IPS-18a (cell line): ENCODE measurements at regions not wholly inside any gene's neighbourhood (a gene's known extent, or its start where the extent isn't known, plus 50 kb on each side); places are given as distances from the start of the nearest gene placed in this dataset.

Experiments used
- H3K27ac ChIP-seq: one replicate; pipeline ENCODE4 v1.5.1; 2013; ENCODE audit warnings: low read length
- H3K27me3 ChIP-seq: one replicate; pipeline ENCODE4 v1.6.1; 2013; ENCODE audit warnings: mild to moderate bottlenecking, low read length; ENCODE audit not compliant: control insufficient read depth, insufficient read depth
- H3K36me3 ChIP-seq: one replicate; pipeline ENCODE4 v1.6.1; 2013; ENCODE audit warnings: low read depth, low read length; ENCODE audit not compliant: control insufficient read depth
- H3K4me1 ChIP-seq: one replicate; pipeline ENCODE4 v1.6.1; 2013; ENCODE audit warnings: low read depth, low read length; ENCODE audit not compliant: control insufficient read depth
- H3K4me3 ChIP-seq: one replicate; pipeline ENCODE4 v1.5.1; 2013; ENCODE audit warnings: low read length
- H3K9ac ChIP-seq: one replicate; pipeline ENCODE4 v1.6.1; 2013; ENCODE audit warnings: mild to moderate bottlenecking, low read length, moderate library complexity
- H3K9me3 ChIP-seq: one replicate; pipeline ENCODE4 v1.6.1; 2013; ENCODE audit warnings: low read depth, low read length; ENCODE audit not compliant: control insufficient read depth

DNA sequence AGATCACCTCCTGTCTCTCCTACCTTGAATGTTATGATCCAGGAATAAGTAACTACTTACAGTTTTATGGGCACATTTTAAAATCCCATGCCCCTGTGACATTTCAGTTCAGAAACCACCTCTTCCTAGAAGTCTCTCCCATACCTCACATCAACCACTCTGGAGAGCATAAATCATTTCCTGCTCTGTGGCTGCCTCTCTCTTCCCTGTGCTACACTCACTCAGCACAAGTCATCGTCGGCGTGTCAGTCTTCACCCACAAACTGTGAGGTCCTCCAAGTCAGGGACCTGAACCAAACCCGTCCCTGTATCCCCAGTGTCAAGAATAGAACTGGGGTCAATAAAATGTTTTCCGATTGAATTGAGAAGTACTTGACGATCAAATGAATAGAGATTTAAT is 863.3 kb downstream of the BCL11B start:
- Histone ChIP-seq H3K27me3 (no peaks in the 10 kb centered on the region), H3K36me3 (no peaks in the 10 kb centered on the region), H3K4me1 (no peaks in the 10 kb centered on the region), H3K27ac (no peak overlapping the region), H3K4me3 (no peak overlapping the region), H3K9me3 (no peaks in the 10 kb centered on the region), H3K9ac (no peak overlapping the region)

DNA sequence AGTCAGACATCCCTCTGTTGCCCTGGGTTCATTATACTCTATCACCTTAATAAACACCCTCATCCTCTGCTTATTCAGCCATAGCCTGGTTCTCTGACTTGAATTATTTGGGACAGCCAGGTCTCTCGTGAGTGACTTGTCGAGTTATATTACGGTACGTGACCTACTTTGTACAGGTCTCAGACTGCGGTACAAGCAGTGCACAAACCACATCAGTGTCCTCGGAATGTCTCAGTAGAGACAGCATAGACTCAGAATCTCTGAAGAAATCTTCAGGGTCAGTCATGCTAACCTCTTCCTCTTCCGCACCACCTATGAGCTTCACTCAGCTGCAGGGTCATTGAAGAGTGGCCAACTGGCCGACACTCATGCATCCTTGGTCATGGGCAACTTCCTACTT is 860.8 kb downstream of the BCL11B start:
- H3K4me3 ChIP-seq = no peak overlapping the region
- H3K27me3 ChIP-seq = no peaks in the 10 kb centered on the region
- no peaks in the 10 kb centered on the region for H3K4me1 ChIP-seq
- H3K9me3 ChIP-seq = no peaks in the 10 kb centered on the region
- no peak overlapping the region for H3K9ac ChIP-seq
- H3K36me3 ChIP-seq = no peaks in the 10 kb centered on the region
- no peak overlapping the region for H3K27ac ChIP-seq

DNA sequence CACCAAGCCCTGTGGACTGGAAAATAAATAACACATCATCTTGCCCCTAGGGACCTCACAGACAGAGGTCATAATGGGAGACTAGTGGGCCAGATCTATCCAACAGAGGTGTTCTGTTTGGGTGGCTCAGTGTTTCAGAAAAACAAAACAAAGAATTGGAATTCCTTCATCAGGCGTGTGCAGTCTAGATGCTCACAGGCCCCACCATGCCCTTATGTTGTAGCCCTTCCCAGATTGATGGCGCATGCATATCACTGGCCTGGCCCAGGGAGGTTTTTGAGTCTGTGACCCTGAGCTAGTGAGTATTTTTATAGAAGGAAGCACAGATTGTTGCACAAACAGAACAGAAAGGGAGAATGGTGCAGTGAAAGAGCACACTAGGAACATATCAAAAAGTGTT is 859.6 kb downstream of the BCL11B start:
- H3K4me3 ChIP-seq = no peak overlapping the region
- no peaks in the 10 kb centered on the region for H3K9me3 ChIP-seq
- H3K27ac ChIP-seq = no peak overlapping the region
- no peak overlapping the region for H3K9ac ChIP-seq
- no peaks in the 10 kb centered on the region for H3K27me3 ChIP-seq
- H3K36me3 ChIP-seq = no peaks in the 10 kb centered on the region
- H3K4me1 ChIP-seq = no peaks in the 10 kb centered on the region

DNA sequence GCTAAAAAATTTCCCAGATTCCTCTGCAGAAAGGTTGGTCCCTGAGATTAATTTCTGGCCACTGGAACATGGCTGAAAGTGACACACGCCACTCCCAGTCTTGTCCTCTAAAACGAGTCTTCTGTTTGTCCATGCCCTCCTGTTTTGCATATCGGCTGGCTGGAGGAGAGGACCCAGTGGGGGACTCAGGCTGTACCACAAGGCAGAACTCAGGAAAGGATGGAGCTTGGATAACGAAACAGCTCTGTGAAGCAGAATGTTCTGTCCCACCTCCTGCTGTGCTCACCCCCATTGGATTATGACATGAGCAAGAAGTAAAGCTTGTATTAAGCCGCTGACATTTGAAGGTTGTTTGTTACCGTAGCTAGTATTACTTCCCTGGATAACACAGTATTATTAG is 856.2 kb downstream of the BCL11B start:
- H3K27ac ChIP-seq = no peak overlapping the region
- no peak overlapping the region for H3K4me3 ChIP-seq
- H3K27me3 ChIP-seq = no peaks in the 10 kb centered on the region
- no peak overlapping the region for H3K9ac ChIP-seq
- no peaks in the 10 kb centered on the region for H3K36me3 ChIP-seq
- no peaks in the 10 kb centered on the region for H3K9me3 ChIP-seq
- H3K4me1 ChIP-seq = no peaks in the 10 kb centered on the region

DNA sequence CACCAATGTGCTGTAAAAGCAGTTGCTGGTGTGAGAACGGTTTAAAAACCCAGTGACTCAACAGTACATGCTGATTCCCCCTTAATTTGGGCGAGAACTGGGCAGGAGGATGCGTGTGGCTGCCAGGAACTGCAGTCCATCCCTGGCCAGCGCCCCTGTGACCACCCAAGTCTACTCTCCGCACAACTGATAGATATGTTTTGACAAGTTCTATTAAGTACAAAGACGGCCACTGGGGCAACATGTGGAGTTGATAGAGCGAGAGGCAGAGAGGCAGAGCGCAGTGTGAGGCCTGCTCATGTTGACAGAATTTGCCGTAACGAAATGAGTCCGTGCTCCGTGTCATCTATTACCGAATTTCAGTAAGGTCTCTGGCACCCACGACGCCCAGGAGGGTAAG is 855.0 kb downstream of the BCL11B start:
- no peak overlapping the region for H3K27ac ChIP-seq
- no peaks in the 10 kb centered on the region for H3K36me3 ChIP-seq
- H3K9me3 ChIP-seq = no peaks in the 10 kb centered on the region
- H3K4me1 ChIP-seq = no peaks in the 10 kb centered on the region
- H3K27me3 ChIP-seq = no peaks in the 10 kb centered on the region
- no peak overlapping the region for H3K4me3 ChIP-seq
- H3K9ac ChIP-seq = no peak overlapping the region

DNA sequence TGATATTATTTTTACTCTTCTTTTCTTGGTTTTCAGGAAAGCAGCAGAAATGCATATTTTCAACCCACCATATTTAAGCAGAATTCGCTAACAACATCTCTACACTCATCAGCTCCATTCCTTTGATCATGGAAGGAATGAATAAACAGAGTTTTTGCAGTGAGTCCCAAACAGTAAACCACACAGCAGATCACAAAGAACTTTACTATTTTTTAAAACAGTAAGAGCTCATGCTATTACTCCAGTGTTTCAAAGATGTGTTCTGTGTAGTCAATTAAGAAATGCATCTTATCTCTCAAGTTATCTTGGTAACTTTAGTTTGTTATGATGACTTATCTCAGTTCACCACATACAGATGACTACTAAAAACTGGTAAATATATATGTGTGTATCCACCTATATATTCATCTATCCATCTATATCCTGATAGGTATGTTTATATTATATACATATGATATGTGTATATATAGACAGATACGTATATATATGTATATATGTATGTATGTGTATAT is 843.5 kb downstream of the BCL11B start:
- Histone ChIP-seq H3K27me3 (no peaks in the 10 kb centered on the region), H3K9me3 (no peaks in the 10 kb centered on the region)

GRCh38 chr14:98433436-98433835 is 838.6 kb downstream of the BCL11B start:
- Histone ChIP-seq H3K9ac (no peak overlapping the region), H3K27me3 (no peaks in the 10 kb centered on the region), H3K9me3 (peaks cover 7% of the 10 kb centered on the region), H3K4me1 (no peaks in the 10 kb centered on the region), H3K36me3 (no peaks in the 10 kb centered on the region), H3K27ac (no peak overlapping the region), H3K4me3 (no peak overlapping the region)

More for the DNA sequence above, 843.5 kb downstream of the BCL11B start:
- Histone ChIP-seq H3K4me3 (no peak overlapping the region), H3K27ac (no peak overlapping the region), H3K36me3 (no peaks in the 10 kb centered on the region), H3K9ac (no peak overlapping the region), H3K4me1 (no peaks in the 10 kb centered on the region)

GRCh38 chr14:98437113-98437512 is 834.9 kb downstream of the BCL11B start:
- no peaks in the 10 kb centered on the region for H3K36me3 ChIP-seq
- no peaks in the 10 kb centered on the region for H3K4me1 ChIP-seq
- H3K4me3 ChIP-seq = no peak overlapping the region
- H3K27me3 ChIP-seq = no peaks in the 10 kb centered on the region
- no peak overlapping the region for H3K27ac ChIP-seq
- peaks cover 7% of the 10 kb centered on the region for H3K9me3 ChIP-seq
- H3K9ac ChIP-seq = no peak overlapping the region

- Histone ChIP-seq H3K9me3 (no peaks in the 10 kb centered on the region), H3K4me1 (peaks cover 13% of the 10 kb centered on the region), H3K27ac (no peak overlapping the region), H3K36me3 (no peaks in the 10 kb centered on the region), H3K4me3 (no peak overlapping the region), H3K27me3 (no peaks in the 10 kb centered on the region), H3K9ac (no peak overlapping the region)
Observed at GRCh38 chr14:98444077-98444476, 827.9 kb downstream of the BCL11B start.

DNA sequence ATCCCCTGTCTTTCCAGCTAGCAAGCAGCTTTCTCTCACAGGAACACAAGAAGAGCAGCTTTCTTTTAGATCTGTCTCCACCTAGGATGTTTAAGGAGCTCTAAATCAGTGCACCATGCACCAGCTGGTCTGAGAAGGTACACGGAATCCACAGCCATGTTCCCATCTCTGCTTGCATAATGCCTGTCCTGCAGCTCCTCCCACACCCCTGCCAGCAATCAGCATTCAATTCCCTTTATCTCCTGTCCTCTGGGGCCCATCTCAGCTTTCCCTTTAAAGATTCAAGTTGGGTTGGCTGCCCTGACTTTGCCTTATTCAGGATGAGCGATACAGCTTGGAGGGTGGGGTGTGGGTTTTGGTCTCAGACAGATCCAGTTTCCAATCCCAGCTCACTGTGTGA is 826.3 kb downstream of the BCL11B start:
- H3K27ac ChIP-seq = no peak overlapping the region
- H3K27me3 ChIP-seq = no peaks in the 10 kb centered on the region
- H3K4me3 ChIP-seq = no peak overlapping the region
- peaks cover 13% of the 10 kb centered on the region for H3K4me1 ChIP-seq
- no peak overlapping the region for H3K9ac ChIP-seq
- no peaks in the 10 kb centered on the region for H3K36me3 ChIP-seq
- H3K9me3 ChIP-seq = no peaks in the 10 kb centered on the region

DNA sequence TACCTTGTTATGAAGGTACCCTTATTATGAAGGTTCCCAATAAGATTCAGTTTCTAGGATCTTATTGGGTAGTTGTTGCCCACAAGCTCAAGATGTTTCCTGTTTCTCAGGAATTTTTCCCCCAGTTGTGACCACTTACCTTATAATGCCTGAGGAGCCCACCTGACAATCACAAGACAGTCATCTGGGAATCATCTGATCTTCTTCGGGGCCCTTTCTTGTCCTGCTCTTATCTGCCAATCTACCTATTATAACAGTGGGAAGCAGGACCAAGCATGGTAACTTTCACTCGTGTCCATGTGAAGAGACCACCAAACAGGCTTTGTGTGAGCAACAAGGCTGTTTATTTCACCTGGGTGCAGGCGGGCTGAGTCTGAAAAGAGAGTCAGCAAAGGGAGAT is 825.5 kb downstream of the BCL11B start:
- no peaks in the 10 kb centered on the region for H3K27me3 ChIP-seq
- H3K9ac ChIP-seq = no peak overlapping the region
- H3K27ac ChIP-seq = no peak overlapping the region
- no peaks in the 10 kb centered on the region for H3K9me3 ChIP-seq
- H3K36me3 ChIP-seq = no peaks in the 10 kb centered on the region
- no peak overlapping the region for H3K4me3 ChIP-seq
- H3K4me1 ChIP-seq = peaks cover 13% of the 10 kb centered on the region

DNA sequence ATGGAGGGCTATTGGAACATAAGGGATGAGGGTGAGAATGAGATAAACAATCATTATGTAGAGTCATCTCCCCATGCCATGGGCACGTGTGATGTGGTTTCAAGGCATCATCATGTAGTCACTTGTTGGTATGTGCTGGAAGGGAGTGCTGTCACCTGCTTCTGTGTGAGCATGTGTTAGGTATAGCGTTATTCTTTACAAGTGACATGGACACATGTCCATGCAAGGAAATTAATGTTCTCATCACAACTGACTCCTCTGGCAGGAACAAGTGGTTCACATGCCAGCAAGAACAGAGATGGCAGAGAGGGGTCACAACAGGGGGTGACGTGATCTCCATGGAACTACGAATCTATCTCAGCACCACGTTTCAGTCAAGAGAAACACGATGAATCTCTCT is 815.8 kb downstream of the BCL11B start:
- Histone ChIP-seq H3K4me3 (no peak overlapping the region), H3K27me3 (no peaks in the 10 kb centered on the region), H3K4me1 (peaks cover 19% of the 10 kb centered on the region), H3K9me3 (no peaks in the 10 kb centered on the region), H3K27ac (no peak overlapping the region), H3K9ac (no peak overlapping the region), H3K36me3 (no peaks in the 10 kb centered on the region)
